CD4-positive, alpha-beta memory T cell (primary cell): ENCODE measurements at regions not wholly inside any gene's neighbourhood (a gene's known extent, or its start where the extent isn't known, plus 50 kb on each side); places are given as distances from the start of the nearest gene placed in this dataset.

ENCODE experiments used
- CTCF ChIA-PET: fragments of 350-600 bp; sonication (Branson Sonifier 250); formaldehyde crosslinking; loops from one replicate; lab custom pipeline; 2021; ENCODE audit warnings: inconsistent platforms; ENCODE audit not compliant: partially characterized antibody; lab: Charles Lee
- POLR2A ChIA-PET: fragments of 350-600 bp; sonication (Branson Sonifier 250); formaldehyde crosslinking; loops from one replicate; lab custom pipeline; 2021; ENCODE audit not compliant: partially characterized antibody; lab: Charles Lee
- DNase-seq, 5 donors: peaks; one replicate each; pipeline versions ENCODE4 v3.0.0 to v3.0.0-alpha.2; 2020 to 2022; ENCODE audit warnings: mixed read lengths in 1 of 5
- H3K27ac ChIP-seq: one replicate; pipeline ENCODE4 v1.7.0; 2013; ENCODE audit warnings: low read depth, low read length
- H3K27me3 ChIP-seq: 2 replicates; pipeline ENCODE4 v1.7.0; 2013; ENCODE audit warnings: mild to moderate bottlenecking, low read length, moderate library complexity; ENCODE audit not compliant: insufficient read depth
- H3K36me3 ChIP-seq: 2 replicates; pipeline ENCODE4 v1.7.0; 2013; ENCODE audit warnings: mild to moderate bottlenecking, low read length, moderate library complexity; ENCODE audit not compliant: insufficient read depth
- H3K4me1 ChIP-seq: 2 replicates; pipeline ENCODE4 v1.7.0; 2013; ENCODE audit warnings: mild to moderate bottlenecking, low read length, moderate library complexity; ENCODE audit not compliant: insufficient read depth
- H3K4me3 ChIP-seq, 2 donors: one replicate each; pipeline ENCODE4 v1.7.0; 2013; ENCODE audit warnings: low read length in 2 of 2, mild to moderate bottlenecking in 1 of 2
- H3K9me3 ChIP-seq, 2 donors: one replicate each; pipeline ENCODE4 v1.7.0; 2013; ENCODE audit warnings: low read length in 2 of 2, control low read depth in 1 of 2; ENCODE audit not compliant: control insufficient read depth in 1 of 2
- H3K27ac Mint-ChIP-seq, 7 donors: one replicate each; pipeline ENCODE4 v1.8.0; 2020 to 2021; ENCODE audit warnings: mixed read lengths in 7 of 7, mild to moderate bottlenecking in 6 of 7, inconsistent platforms in 3 of 7, moderate library complexity in 3 of 7
- H3K27me3 Mint-ChIP-seq, 2 donors: one replicate each; pipeline ENCODE4 v1.8.0; 2020 to 2021; ENCODE audit warnings: mixed read lengths in 2 of 2
- H3K36me3 Mint-ChIP-seq, 2 donors: one replicate each; pipeline ENCODE4 v1.8.0; 2020 to 2021; ENCODE audit warnings: mixed read lengths in 2 of 2, inconsistent platforms in 1 of 2, mild to moderate bottlenecking in 1 of 2
- H3K4me1 Mint-ChIP-seq, 4 donors: one replicate each; pipeline ENCODE4 v1.8.0; 2020 to 2021; ENCODE audit warnings: mixed read lengths in 4 of 4, mild to moderate bottlenecking in 1 of 4
- H3K4me3 Mint-ChIP-seq, 8 donors: one replicate each; pipeline ENCODE4 v1.8.0; 2020 to 2021; ENCODE audit warnings: mixed read lengths in 8 of 8, mild to moderate bottlenecking in 7 of 8, moderate library complexity in 6 of 8, inconsistent platforms in 3 of 8
- H3K9me3 Mint-ChIP-seq, 8 donors: one replicate each; pipeline ENCODE4 v1.8.0; 2020 to 2021; ENCODE audit warnings: mixed read lengths in 8 of 8, mild to moderate bottlenecking in 5 of 8, inconsistent platforms in 3 of 8, moderate library complexity in 1 of 8
- intact Hi-C: fragments of 100-400 bp; cut with micrococcal nuclease; formaldehyde crosslinking; loops from one replicate; pipeline ENCODE4 v1.15.1; 2023

DNA sequence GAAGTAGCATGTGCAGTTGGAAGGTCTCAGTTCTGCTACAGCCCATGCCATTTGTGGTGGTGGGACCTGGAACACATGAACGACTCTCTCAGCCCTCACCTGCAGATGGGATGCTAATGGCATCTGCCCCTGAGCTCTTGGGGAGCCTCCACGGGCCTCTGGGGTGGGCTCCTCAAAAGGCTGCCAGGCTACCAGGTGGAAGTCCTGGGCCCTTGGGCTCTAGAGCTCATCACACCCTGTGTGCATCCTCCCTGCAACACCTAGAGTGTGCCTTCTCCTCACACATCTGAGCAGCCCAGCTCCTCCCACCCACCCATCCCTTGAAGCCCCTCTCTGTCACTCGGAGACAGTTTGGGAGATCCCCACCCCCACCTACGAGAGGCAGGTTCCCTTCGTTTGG lies 231.8 kb upstream of the MYT1L start:
- Histone ChIP-seq H3K9me3 (no peaks in the 10 kb centered on the region), H3K4me3 (no peak overlapping the region), H3K27ac (no peak overlapping the region), H3K27me3 (no peaks in the 10 kb centered on the region), H3K4me1 (no peaks in the 10 kb centered on the region), H3K36me3 (no peaks in the 10 kb centered on the region)
- no peak overlapping the region for H3K4me3 Mint-ChIP-seq
- no peaks in the 10 kb centered on the region for H3K36me3 Mint-ChIP-seq
- POLR2A ChIA-PET = no interaction called here
- peaks cover 0 to 3% (median under 1%) of the 10 kb centered on the region in 8 donors for H3K9me3 Mint-ChIP-seq
- H3K27me3 Mint-ChIP-seq = peaks cover 0 to 2% of the 10 kb centered on the region in 2 donors
- CTCF ChIA-PET = no interaction called here
- intact Hi-C loops = no loop called here
- no peak for DNase-seq
- H3K27ac Mint-ChIP-seq = no peak overlapping the region
- no peaks in the 10 kb centered on the region for H3K4me1 Mint-ChIP-seq

GRCh38 chr2:2561346-2562095 lies 230.4 kb upstream of the MYT1L start:
- no peaks in the 10 kb centered on the region for H3K27me3 ChIP-seq
- Mint-ChIP-seq H3K9me3 (peaks cover 0 to 5% (median 3%) of the 10 kb centered on the region in 8 donors), H3K27me3 (peaks cover 2 to 3% of the 10 kb centered on the region in 2 donors), H3K36me3 (no peaks in the 10 kb centered on the region), H3K4me1 (no peaks in the 10 kb centered on the region), H3K27ac (no peak overlapping the region), H3K4me3 (no peak overlapping the region)
- H3K27ac ChIP-seq = no peak overlapping the region
- intact Hi-C loops = no loop called here
- CTCF ChIA-PET = no interaction called here
- H3K4me3 ChIP-seq = no peak overlapping the region
- DNase-seq = no peak
- no peaks in the 10 kb centered on the region for H3K4me1 ChIP-seq
- no peaks in the 10 kb centered on the region for H3K9me3 ChIP-seq
- POLR2A ChIA-PET = no interaction called here
- H3K36me3 ChIP-seq = no peaks in the 10 kb centered on the region

DNA sequence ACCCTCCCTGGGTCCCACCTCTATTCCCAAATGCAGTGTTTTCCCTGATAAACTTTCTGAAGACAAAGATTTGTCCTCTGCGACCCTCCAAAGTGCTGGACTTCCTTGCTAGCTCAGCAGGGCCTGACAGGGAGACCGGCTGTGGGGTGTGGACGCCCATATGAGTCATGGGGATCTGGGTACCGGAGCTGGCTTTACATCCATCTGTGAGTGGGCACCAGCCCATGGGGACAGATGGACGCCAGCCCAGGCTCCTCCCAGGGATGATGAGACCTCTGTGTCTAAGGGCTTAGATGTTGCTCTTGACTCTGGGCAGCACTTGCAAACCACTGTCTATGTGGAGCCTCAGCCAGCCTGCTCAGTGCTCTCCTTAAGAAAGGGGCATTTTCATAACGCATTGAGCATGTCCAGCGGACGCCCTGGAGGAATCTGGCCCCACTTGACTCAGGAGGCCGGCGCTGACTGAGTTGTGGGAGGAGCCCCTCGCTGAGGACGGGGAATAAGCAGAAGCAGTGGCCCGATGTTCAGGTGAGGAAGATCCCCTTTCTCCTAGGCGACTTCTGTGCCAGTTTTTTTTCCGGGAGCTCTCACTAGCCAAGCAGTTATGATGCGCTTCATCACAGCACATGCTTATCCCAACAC lies 229.4 kb upstream of the MYT1L start:
- DNase-seq = no peak
- peaks cover 0 to 6% (median 4%) of the 10 kb centered on the region in 8 donors for H3K9me3 Mint-ChIP-seq
- H3K4me3 Mint-ChIP-seq = no peak overlapping the region
- Histone ChIP-seq H3K27ac (no peak overlapping the region), H3K27me3 (no peaks in the 10 kb centered on the region), H3K4me1 (no peaks in the 10 kb centered on the region), H3K4me3 (no peak overlapping the region), H3K9me3 (no peaks in the 10 kb centered on the region), H3K36me3 (no peaks in the 10 kb centered on the region)
- H3K36me3 Mint-ChIP-seq = no peaks in the 10 kb centered on the region
- ChIA-PET POLR2A (no interaction called here), CTCF (no interaction called here)
- intact Hi-C loops = no loop called here
- no peaks in the 10 kb centered on the region for H3K4me1 Mint-ChIP-seq
- no peak overlapping the region for H3K27ac Mint-ChIP-seq
- H3K27me3 Mint-ChIP-seq = peaks cover 3 to 4% of the 10 kb centered on the region in 2 donors

DNA sequence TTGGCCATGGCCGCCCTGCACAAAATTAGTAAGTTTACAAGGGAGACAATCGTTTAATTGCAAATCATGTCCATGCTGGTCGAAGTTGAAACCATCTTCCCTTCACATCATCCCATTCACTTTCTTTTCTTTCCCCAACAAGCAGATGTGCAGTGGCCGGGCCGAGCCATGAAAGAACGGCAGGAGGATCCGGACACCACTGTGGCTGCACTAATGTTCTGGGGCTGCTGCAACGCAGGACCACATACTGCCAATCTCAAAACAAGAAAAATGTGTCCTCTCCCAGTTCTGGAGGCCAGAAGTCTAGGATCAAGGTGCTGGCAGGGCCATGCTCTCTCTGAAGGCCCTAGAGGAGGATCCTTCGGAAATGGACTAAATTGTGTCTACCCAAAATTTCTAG lies 227.4 kb upstream of the MYT1L start:
- Mint-ChIP-seq H3K9me3 (peaks cover 3 to 17% (median 8%) of the 10 kb centered on the region in 8 donors), H3K27ac (no peak overlapping the region), H3K4me3 (no peak overlapping the region), H3K36me3 (no peaks in the 10 kb centered on the region), H3K27me3 (peaks cover 3 to 4% of the 10 kb centered on the region in 2 donors), H3K4me1 (no peaks in the 10 kb centered on the region)
- Histone ChIP-seq H3K9me3 (no peaks in the 10 kb centered on the region), H3K27ac (no peak overlapping the region), H3K36me3 (no peaks in the 10 kb centered on the region), H3K4me1 (no peaks in the 10 kb centered on the region), H3K27me3 (no peaks in the 10 kb centered on the region), H3K4me3 (no peak overlapping the region)
- ChIA-PET CTCF (no interaction called here), POLR2A (no interaction called here)
- no peak for DNase-seq
- intact Hi-C loops = no loop called here

DNA sequence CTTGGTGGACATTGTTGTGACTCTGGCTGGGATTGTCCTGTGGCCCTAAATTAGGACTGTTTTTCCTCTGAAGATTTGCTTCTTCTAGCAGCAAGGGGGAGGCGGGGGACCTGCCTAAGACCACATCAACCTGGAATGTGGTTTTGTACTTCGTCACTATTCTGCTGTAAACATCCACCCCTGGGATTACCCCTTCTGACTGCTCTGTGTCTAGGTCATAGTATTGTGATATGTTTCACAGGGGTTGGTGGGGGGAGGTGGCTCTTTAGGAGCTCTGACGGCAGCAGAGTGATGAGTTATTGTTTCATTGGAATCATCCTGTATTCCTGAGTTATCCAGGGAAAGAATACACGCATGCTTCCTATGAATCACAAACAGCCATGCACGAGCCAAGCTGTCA lies 226.4 kb upstream of the MYT1L start:
- Histone ChIP-seq H3K27me3 (no peaks in the 10 kb centered on the region), H3K4me3 (no peak overlapping the region), H3K36me3 (no peaks in the 10 kb centered on the region), H3K4me1 (no peaks in the 10 kb centered on the region), H3K27ac (no peak overlapping the region), H3K9me3 (no peaks in the 10 kb centered on the region)
- H3K36me3 Mint-ChIP-seq = no peaks in the 10 kb centered on the region
- DNase-seq = no peak
- POLR2A ChIA-PET = no interaction called here
- CTCF ChIA-PET = no interaction called here
- no peak overlapping the region for H3K4me3 Mint-ChIP-seq
- peaks cover 7 to 24% (median 13%) of the 10 kb centered on the region in 8 donors for H3K9me3 Mint-ChIP-seq
- peaks cover 3 to 4% of the 10 kb centered on the region in 2 donors for H3K27me3 Mint-ChIP-seq
- H3K27ac Mint-ChIP-seq = no peak overlapping the region
- intact Hi-C loops = no loop called here
- no peaks in the 10 kb centered on the region for H3K4me1 Mint-ChIP-seq

- Histone ChIP-seq H3K27ac (no peak overlapping the region), H3K4me1 (no peaks in the 10 kb centered on the region), H3K9me3 (peaks cover 0 to 3% of the 10 kb centered on the region in 2 donors), H3K36me3 (no peaks in the 10 kb centered on the region), H3K27me3 (no peaks in the 10 kb centered on the region), H3K4me3 (no peak overlapping the region)
- CTCF ChIA-PET = no interaction called here
- peaks cover 2 to 6% of the 10 kb centered on the region in 2 donors for H3K27me3 Mint-ChIP-seq
- H3K4me3 Mint-ChIP-seq = no peak overlapping the region
- no peaks in the 10 kb centered on the region for H3K36me3 Mint-ChIP-seq
- H3K4me1 Mint-ChIP-seq = no peaks in the 10 kb centered on the region
- H3K9me3 Mint-ChIP-seq = peaks cover 2 to 41% (median 27%) of the 10 kb centered on the region in 8 donors
- H3K27ac Mint-ChIP-seq = no peak overlapping the region
- DNase-seq = no peak
- intact Hi-C loops = no loop called here
- POLR2A ChIA-PET = no interaction called here
Observed at GRCh38 chr2:2550856-2551255, 219.8 kb upstream of the MYT1L start.

- no peaks in the 10 kb centered on the region for H3K4me1 Mint-ChIP-seq
Observed at GRCh38 chr2:2547911-2548310, 216.8 kb upstream of the MYT1L start.

More at GRCh38 chr2:2547911-2548310, 216.8 kb upstream of the MYT1L start:
- Mint-ChIP-seq H3K27ac (peak overlapping the region in 1 of 7 donors; percentile 28), H3K4me3 (no peak overlapping the region), H3K9me3 (peaks cover 0 to 26% (median 16%) of the 10 kb centered on the region in 8 donors), H3K36me3 (no peaks in the 10 kb centered on the region), H3K27me3 (peaks cover 1 to 6% of the 10 kb centered on the region in 2 donors)
- Histone ChIP-seq H3K4me3 (no peak overlapping the region), H3K9me3 (peaks cover 0 to 3% of the 10 kb centered on the region in 2 donors), H3K27me3 (no peaks in the 10 kb centered on the region), H3K4me1 (no peaks in the 10 kb centered on the region), H3K36me3 (no peaks in the 10 kb centered on the region), H3K27ac (no peak overlapping the region)
- intact Hi-C loops = no loop called here
- ChIA-PET CTCF (no interaction called here), POLR2A (no interaction called here)
- DNase-seq = no peak
